Transverse colon (tissue), 4 donors: ENCODE measurements at regions not wholly inside any gene's neighbourhood (a gene's known extent, or its start where the extent isn't known, plus 50 kb on each side); places are given as distances from the start of the nearest gene placed in this dataset.

ENCODE experiments used
- DNase-seq: peaks from one replicate; pipeline ENCODE4 v3.0.0-alpha.2; 2019
- H3K27ac ChIP-seq, 4 donors: fragments of 200-600 bp; sonication (generic); 2 replicates each; pipeline ENCODE4 v1.5.1; 2016 to 2018; ENCODE audit warnings: inconsistent platforms in 4 of 4
- H3K27me3 ChIP-seq: fragments of 200-600 bp; sonication (generic); 2 replicates; pipeline ENCODE4 v1.5.1; 2017; ENCODE audit warnings: inconsistent platforms
- H3K36me3 ChIP-seq, 4 donors: fragments of 200-600 bp; sonication (generic); 2 replicates each; pipeline ENCODE4 v1.5.1; 2017 to 2019; ENCODE audit warnings: inconsistent platforms in 4 of 4
- H3K4me1 ChIP-seq, 4 donors: fragments of 200-600 bp; sonication (generic); 2 replicates each; pipeline ENCODE4 v1.5.1; 2017 to 2020; ENCODE audit warnings: inconsistent platforms in 4 of 4
- H3K4me3 ChIP-seq, 4 donors: fragments of 200-600 bp; sonication (generic); 1 replicate in 1 of 4; 2 replicates in 3 of 4; pipeline versions ENCODE4 v1.5.1 to v1.6.1; 2017 to 2019; ENCODE audit warnings: inconsistent platforms in 4 of 4
- H3K9me3 ChIP-seq, 2 donors: fragments of 200-600 bp; sonication (generic); 2 replicates each; pipeline ENCODE4 v1.5.1; 2017 to 2019; ENCODE audit warnings: inconsistent platforms in 2 of 2
- CTCF ChIP-seq, 5 experiments: fragments of 200-600 bp in 3 of 5; fragments of 450-650 bp in 2 of 5; sonication (generic) in 3 of 5; IDR thresholded peaks; 1 replicate in 2 of 5; 2 replicates in 3 of 5; pipeline ENCODE4 v1.5.1; 2016 to 2017; ENCODE audit warnings: antibody characterized with exemption in 5 of 5, inconsistent platforms in 3 of 5, mild to moderate bottlenecking in 2 of 5, moderate library complexity in 1 of 5
- EP300 ChIP-seq: sonication (generic); formaldehyde crosslinking; IDR thresholded peaks from one replicate; pipeline ENCODE4 v1.6.1; 2017; ENCODE audit warnings: antibody characterized with exemption, low read depth
- POLR2A ChIP-seq: fragments of 450-650 bp; IDR thresholded peaks from one replicate; pipeline ENCODE4 v1.6.1; 2016; ENCODE audit warnings: antibody characterized with exemption, mild to moderate bottlenecking, moderate library complexity
- POLR2AphosphoS5 ChIP-seq, 3 donors: sonication (generic); formaldehyde crosslinking; IDR thresholded peaks; one replicate each; pipeline ENCODE4 v1.6.1; 2016; ENCODE audit warnings: antibody characterized with exemption in 3 of 3
- WGBS, 2 donors: methylation state at CpG; one replicate each; pipeline ENCODE4 v1.1.5; 2018; ENCODE audit warnings: low coverage in 1 of 2; 5-methylcytosine and 5-hydroxymethylcytosine counted together
- in situ Hi-C, 4 donors: fragments of 200-750 bp; cut with MboI; loops; one replicate each; pipeline versions ENCODE4 v1.15.0 to v1.15.1; 2017; ENCODE audit warnings: low sequenced_read_pairs in 3 of 4, low pct_ligation_motif_present in 1 of 4, low pct_unique_long_range_greater_than_20kb in 1 of 4
- intact Hi-C: fragments of 100-400 bp; cut with DNase I; formaldehyde crosslinking; loops from one replicate; pipeline ENCODE4 v1.15.1; 2023; ENCODE audit warnings: low total_unique reads

GRCh38 chr11:25317216-25317615 lies 820.4 kb downstream of the LUZP2 start:
- WGBS, 2 donors = 76 to 84% methylated on average over 2 of the region's 2 CpGs
- no peaks in the 10 kb centered on the region for H3K27me3 ChIP-seq
- TF ChIP-seq CTCF (IDR thresholded peaks at IDR 0.05) (no peak), POLR2AphosphoS5 (IDR thresholded peaks at IDR 0.05) (no peak), EP300 (no peak), POLR2A (no peak)
- H3K4me1 ChIP-seq = no peaks in the 10 kb centered on the region
- H3K36me3 ChIP-seq = no peaks in the 10 kb centered on the region
- H3K4me3 ChIP-seq = no peak overlapping the region
- intact Hi-C loops = no loop called here
- no peak overlapping the region for H3K27ac ChIP-seq
- H3K9me3 ChIP-seq = no peaks in the 10 kb centered on the region
- in situ Hi-C loops = loop anchor here in 1 of 4 donors (10.0 kb wide), 1 partner anchor 62 kb away; no protein-coding TSS in a partner anchor
- DNase-seq = no peak

- H3K27ac ChIP-seq = no peak overlapping the region
- H3K9me3 ChIP-seq = no peaks in the 10 kb centered on the region
- no peaks in the 10 kb centered on the region for H3K4me1 ChIP-seq
- H3K27me3 ChIP-seq = no peaks in the 10 kb centered on the region
- TF ChIP-seq EP300 (no peak), POLR2A (no peak), POLR2AphosphoS5 (IDR thresholded peaks at IDR 0.05) (no peak), CTCF (IDR thresholded peaks at IDR 0.05) (no peak)
- H3K4me3 ChIP-seq = no peak overlapping the region
- no peaks in the 10 kb centered on the region for H3K36me3 ChIP-seq
- in situ Hi-C loops = loop anchor here in 1 of 4 donors (10.0 kb wide), 1 partner anchor 64 kb away; no protein-coding TSS in a partner anchor
- 81 to 91% methylated on average over 2 of the region's 2 CpGs for WGBS, 2 donors
- DNase-seq = no peak
- intact Hi-C loops = no loop called here
Observed at GRCh38 chr11:25319127-25319526, 822.3 kb downstream of the LUZP2 start.

- intact Hi-C loops = no loop called here
- H3K36me3 ChIP-seq = no peaks in the 10 kb centered on the region
- TF ChIP-seq CTCF (IDR thresholded peaks at IDR 0.05) = no peak
- no peak for TF ChIP-seq EP300
- TF ChIP-seq POLR2A = no peak
- no peak for TF ChIP-seq POLR2AphosphoS5 (IDR thresholded peaks at IDR 0.05)
- H3K27ac ChIP-seq = no peak overlapping the region
- 57 to 61% methylated on average over 3 to 4 of the region's 4 CpGs for WGBS, 2 donors
- no peaks in the 10 kb centered on the region for H3K4me1 ChIP-seq
- in situ Hi-C loops = no loop called here
- no peaks in the 10 kb centered on the region for H3K27me3 ChIP-seq
- H3K4me3 ChIP-seq = no peak overlapping the region
- no peaks in the 10 kb centered on the region for H3K9me3 ChIP-seq
- no peak for DNase-seq
Observed at GRCh38 chr11:25327656-25328055, 830.8 kb downstream of the LUZP2 start.

GRCh38 chr11:25339281-25339680 lies 842.4 kb downstream of the LUZP2 start:
- in situ Hi-C loops = no loop called here
- TF ChIP-seq CTCF (IDR thresholded peaks at IDR 0.05) (no peak), POLR2AphosphoS5 (IDR thresholded peaks at IDR 0.05) (no peak), POLR2A (no peak), EP300 (no peak)

More at GRCh38 chr11:25339281-25339680, 842.4 kb downstream of the LUZP2 start:
- DNase-seq = no peak
- H3K27me3 ChIP-seq = no peaks in the 10 kb centered on the region
- WGBS, 2 donors = 85 to 89% methylated on average over 4 of the region's 4 CpGs
- no peaks in the 10 kb centered on the region for H3K36me3 ChIP-seq
- no peaks in the 10 kb centered on the region for H3K9me3 ChIP-seq
- no peak overlapping the region for H3K27ac ChIP-seq
- no peak overlapping the region for H3K4me3 ChIP-seq
- intact Hi-C loops = no loop called here
- no peaks in the 10 kb centered on the region for H3K4me1 ChIP-seq
